GM19351 (cell line): ENCODE measurements at regions not wholly inside any gene's neighbourhood (a gene's known extent, or its start where the extent isn't known, plus 50 kb on each side); places are given as distances from the start of the nearest gene placed in this dataset.
"Not testable (repeated sequence)": the region's sequence is repeated elsewhere in the genome, so short reads cannot be mapped to it uniquely, and the experiment has no call there.

ENCODE experiments used
- ATAC-seq: cut with Tn5 transposase; IDR thresholded peaks from one replicate; pipeline ENCODE4 v1.9.1; 2021; ENCODE audit warnings: mild to moderate bottlenecking, moderate library complexity; ENCODE audit not compliant: unreplicated experiment

GRCh38 chr7:120123528-120123927 is 149.4 kb upstream of the KCND2 start:
- ATAC-seq, result no peak

DNA sequence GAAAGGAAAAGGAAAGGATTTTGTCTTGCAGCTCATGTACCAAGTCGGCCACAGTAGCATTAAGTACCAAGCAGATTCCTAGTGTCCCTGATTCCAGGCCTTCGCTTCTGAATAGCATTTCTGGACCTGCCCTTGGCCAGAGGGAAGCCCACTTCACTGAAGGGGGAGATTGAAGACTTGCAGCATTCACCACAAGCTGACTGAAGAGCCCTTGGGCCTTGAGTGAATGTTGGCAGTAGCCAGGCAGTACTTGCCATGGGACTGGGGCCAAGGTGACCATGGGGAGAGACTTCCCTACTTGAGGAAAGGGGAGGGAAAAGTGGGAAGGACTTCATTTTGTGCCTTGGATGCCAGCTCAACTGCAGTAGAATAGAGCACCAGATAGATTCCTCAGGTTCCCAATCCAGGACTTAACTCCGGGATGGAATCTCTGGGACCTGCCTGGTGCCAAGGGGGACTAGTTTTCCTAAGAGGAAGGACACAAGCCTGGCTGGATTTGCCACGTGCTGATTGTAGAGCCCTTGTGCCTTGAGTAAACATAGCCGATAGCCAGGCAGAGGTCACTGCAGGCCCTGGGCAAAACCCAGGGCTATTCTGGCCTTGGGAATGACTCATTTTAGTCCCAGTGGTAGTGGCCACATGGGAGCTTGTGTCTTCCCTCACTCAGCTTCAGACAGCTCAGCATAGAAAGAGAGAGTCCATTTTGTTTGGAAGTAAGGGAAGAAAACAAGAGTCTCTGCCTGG is 141.7 kb upstream of the KCND2 start:
- ATAC-seq, result no peak

DNA sequence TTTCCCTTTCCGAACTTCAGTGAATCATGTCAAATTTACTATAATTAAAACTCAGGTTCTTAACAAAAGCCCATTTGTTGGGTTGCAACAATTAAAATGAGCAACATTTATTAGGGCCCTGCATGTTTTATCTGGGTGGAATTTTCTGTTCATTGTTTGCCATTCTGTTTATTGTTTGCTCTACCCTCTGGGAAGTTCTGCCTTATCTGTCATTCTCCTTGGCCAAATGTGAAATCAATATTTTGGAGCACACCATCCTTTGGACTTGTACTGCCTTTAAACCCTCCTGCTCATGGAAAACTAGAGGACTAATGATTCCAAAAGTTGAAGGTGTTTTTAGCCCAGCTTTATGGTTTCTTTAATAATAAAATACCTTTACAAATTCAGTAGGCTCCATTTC is 134.5 kb upstream of the KCND2 start:
- no peak for ATAC-seq

DNA sequence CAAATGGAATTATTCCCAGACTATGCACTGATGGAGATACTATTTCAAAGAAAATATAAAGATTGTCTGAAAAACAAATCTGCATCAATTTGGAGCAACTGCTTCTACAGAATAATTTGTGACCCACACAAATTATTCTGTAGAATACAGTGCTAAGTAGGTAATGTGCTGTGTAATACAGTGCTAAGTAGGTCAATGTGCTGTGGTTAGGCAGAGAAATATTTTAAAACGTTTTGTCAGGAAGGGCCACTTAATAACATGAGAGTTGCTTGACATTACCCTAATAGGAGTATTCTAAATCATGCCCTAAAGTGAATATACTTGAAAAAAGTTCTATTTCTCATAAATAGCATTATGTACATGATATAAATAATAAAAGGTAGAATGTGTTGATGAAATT is 116.5 kb upstream of the KCND2 start:
- ATAC-seq, result no peak

DNA sequence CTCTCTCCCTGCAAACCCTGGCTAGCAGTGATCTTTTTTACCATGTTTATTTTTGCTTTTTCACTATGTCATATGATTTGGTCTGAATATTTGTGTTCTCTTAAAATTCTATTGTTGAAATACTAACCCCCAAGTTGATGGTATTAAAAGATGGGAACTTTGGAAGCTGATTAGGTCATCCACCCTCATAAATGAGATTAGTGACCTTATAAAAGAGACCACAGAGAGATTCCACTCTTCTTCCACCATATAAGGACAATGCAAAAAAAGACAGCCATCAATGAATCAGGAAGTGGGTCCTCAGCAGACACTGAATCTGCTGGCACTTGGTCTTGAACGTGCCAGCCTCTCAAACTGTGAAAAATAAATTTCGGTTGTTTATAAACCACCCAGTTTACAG is 112.8 kb upstream of the KCND2 start:
- no peak for ATAC-seq

DNA sequence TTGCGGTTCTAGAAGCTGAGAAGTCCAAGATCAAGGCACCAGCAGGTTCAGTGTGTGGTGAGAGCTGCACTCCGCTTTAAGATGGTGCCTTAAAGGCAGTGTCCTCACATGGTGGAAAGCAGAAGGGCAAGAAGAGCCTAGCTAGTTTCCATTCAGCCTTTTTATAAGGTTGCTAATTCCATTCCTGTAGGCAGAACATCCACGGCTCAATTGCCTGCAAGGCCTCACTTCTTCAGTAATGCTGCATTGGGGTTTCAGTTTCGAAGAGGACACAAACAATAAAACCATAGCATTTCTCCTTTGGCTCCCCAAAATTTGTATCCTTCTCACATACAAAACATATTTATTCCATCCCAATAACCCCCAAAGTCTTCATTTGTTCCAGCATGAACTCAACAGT is 109.5 kb upstream of the KCND2 start:
- ATAC-seq, result peak; percentile 45

- ATAC-seq, result no peak
Observed at GRCh38 chr7:120165227-120165626, 107.7 kb upstream of the KCND2 start.

DNA sequence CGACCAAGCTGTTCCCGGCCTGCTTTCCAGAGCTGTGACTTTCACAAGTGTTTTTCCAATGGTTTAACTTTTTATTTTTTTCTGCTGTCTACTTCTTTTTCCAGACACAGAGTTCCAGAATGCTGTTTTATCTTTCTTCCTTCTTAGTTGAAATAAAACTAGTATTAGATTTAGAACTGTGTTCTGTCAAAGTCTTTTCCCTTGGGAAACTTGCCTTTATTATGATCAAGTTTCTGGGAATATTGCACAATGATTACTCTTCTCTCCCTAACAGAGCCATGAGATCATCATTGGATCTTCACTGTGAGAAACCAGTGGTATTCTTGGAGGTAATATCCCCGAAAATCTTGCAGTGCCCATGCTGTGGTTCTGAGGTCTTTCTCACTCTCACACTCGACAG is 104.9 kb upstream of the KCND2 start:
- ATAC-seq, result no peak

GRCh38 chr7:120169996-120170783 is 102.8 kb upstream of the KCND2 start:
- no peak for ATAC-seq

DNA sequence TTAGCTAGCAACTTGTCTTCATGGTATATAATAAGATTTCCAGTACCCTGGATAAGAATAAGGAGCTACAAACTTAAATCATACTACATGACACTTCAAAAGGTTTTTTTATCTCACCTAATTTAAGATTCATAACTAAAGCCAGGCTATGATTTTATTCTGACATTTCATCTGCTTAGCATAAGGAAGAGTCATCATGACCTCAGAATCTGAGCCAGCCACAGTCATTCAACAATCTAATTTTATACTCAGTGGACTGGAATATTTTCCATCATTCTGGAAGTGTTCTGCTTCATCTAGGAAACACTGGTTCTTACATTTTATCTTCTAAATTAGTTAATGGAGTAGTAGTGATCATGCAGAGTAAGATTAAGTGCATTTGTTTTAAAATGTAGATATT is 102.1 kb upstream of the KCND2 start:
- ATAC-seq, result no peak

DNA sequence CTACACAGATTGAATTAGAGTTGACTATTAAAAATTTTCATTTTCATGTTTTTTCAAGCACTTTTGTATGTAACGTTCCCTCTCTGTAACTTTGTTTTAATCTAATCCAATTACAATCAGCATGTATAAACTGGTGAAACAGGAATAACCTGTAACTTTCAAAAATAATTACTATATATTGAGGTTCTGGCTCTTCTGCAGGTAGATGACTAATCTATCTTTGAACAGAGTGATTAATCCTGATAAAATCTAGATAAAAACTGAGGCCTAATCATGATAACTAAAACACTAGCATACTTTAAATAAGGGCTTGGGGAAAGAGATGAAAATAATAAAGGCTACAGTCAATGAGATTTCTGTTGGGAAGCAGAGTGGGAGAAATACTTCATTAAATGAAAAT is 101.6 kb upstream of the KCND2 start:
- ATAC-seq, result no peak

DNA sequence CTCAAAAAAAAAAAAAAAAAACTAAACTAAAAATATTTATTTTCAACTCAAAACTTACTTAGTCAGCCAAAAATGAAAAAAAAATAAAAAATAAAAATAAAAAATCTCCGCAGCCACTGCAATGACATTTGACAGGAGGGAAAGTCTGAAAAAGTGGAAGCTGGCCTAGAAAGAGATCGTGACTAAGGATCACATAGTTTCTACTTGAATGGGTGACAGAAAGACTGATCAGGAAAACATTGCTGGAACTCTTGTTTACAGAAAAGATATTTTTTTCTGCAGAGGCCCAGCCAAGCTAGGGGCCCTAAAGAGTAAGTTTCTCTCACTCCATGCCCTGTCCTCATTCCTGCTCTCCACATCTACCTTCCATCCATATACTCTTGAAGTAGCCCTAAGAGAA is 92.8 kb upstream of the KCND2 start:
- ATAC-seq, result no peak

GRCh38 chr7:120181499-120181898 is 91.5 kb upstream of the KCND2 start:
- peak; percentile 36 for ATAC-seq

GRCh38 chr7:120184866-120185265 is 88.1 kb upstream of the KCND2 start:
- ATAC-seq, result no peak

- ATAC-seq, result no peak
Observed at GRCh38 chr7:120185940-120186682, 86.9 kb upstream of the KCND2 start.

- ATAC-seq, result no peak
Observed at GRCh38 chr7:120186688-120187087, 86.3 kb upstream of the KCND2 start.

DNA sequence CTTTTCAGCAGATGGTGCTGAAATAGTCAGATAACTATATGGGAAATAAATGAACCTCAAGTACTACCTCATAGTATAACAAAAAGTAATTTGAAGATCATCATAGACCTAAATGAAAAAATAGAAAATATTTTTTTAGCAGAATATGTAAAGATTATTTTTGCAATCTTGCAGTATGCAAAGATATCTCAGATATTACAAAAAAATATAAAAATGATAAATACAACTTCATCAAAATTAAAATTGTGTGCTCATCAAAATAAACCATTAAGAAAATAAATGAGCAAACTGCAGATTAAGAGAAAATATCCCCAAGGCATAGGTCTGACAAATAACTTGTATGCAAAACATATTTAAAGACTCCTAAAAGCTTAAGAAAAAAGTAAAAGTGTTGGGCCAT is 83.4 kb upstream of the KCND2 start:
- ATAC-seq, result no peak

DNA sequence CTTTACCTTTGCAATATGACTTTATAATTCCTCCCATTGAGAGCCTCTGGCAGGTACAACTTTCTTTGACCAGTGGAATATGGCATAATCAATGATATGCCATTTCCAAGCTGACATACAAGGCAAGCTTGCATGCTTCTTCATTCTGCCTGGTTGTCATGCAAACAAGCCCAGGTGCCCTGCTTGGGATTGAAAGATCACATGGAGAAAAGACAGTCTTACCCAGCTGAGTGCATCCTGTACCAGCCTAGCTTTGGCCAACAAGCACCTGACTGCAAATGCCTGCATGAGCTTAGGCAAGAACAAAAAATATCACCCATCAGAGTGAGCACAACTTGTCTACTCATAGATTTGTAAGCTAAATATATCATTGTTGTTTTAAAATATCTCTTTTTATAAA is 82.9 kb upstream of the KCND2 start:
- no peak for ATAC-seq

- ATAC-seq, result no peak
Observed at GRCh38 chr7:120190566-120190965, 82.4 kb upstream of the KCND2 start.

DNA sequence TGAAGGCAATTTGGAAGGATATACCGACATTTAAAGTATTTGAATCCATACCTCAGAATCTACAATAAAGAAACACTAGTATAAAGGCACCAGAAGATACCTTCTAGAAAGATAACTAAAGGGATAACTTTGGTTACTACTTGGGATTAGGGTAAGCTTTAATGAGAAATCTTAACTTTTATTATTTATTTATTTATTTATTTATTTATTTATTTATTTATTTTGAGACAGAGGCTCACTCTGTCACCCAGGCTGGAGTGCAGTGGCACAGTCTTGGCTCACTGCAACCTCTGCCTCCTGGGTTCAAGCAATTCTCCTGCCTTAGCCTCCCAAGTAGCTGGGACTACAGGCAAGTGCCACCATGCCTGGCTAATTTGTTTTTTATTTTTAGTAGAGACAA is 81.6 kb upstream of the KCND2 start:
- not testable (repeated sequence) for ATAC-seq

DNA sequence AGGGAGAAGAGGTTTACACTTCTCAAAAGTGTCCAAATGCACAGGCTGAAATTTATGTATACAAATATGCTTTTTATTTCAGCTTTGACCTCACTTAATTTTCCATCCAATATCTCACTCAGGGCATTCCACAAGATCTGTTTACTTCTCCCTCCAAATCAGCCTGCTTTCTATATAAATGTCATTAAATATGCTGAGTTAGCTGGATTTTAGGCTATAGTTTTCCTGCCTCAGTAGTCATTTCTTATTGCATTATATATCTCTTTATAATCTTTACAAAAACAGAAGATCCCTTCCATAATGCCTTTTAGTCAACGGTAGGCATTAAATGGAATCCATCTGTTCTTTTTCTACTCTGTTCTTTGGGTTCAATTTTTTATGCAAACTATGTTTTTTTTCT is 71.7 kb upstream of the KCND2 start:
- ATAC-seq, result no peak

DNA sequence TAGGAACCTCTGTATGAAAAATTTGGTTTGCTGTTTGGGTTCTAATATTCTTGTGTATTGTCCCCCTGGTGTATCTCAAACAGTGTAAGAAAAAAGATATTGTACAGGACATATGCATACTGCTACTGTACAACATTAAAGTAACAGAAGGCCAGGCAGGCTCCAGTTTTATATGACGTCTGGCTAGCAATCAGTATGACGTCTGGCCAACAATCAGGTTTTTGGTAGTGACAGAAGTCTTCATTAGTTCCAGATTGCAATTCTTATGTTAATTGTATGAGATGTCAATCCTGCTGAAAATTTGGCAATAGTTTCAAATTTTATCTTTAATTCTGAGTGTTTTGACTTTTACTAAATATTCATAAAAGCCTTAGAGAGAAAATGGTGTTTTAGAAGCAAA is 67.9 kb upstream of the KCND2 start:
- no peak for ATAC-seq
